ENCODE measurements at regions not wholly inside any gene's neighbourhood (a gene's known extent, or its start where the extent isn't known, plus 50 kb on each side); places are given as distances from the start of the nearest gene placed in this dataset.
"Not testable (repeated sequence)": the region's sequence is repeated elsewhere in the genome, so short reads cannot be mapped to it uniquely, and the experiment has no call there.

DNA sequence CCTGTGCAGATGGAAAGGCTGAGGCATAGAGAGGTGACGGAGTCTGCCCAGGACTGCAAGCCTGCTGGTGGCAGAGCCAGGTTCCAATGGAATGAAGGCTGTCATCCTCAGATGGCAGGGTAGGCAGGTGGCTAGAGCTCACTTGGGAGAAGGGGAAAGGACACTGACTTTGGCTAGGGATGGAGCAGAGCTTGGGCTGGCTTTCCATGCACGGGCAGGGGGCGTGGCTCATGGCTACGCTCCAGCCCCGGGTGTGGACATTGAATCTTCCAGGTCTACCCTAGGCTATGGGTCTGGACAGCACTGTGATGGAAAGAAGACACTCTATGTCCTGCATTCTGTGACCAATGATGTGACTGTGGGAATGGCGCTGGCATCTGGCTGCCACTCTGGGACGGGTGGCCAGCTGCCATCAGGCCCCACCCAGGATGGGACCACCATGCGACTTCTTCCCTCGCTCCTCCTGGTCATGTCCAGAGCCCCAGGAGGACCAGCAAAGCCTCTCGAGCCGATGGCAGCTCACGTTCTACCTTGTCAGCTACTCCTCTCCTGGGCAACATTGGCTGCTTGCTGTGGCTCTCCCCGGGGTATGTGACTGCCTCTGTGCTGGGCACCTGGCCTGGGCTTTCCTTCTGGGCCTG lies 398.7 kb downstream of the TMEM121 start:
- no peak for DNase-seq (ENCODE audit: extremely low spot score in 2 of 2)
- no peaks in the 10 kb centered on the region for H3K36me3 ChIP-seq
- no peak overlapping the region for H3K4me3 ChIP-seq
- no peaks in the 10 kb centered on the region for H3K9me3 ChIP-seq
- H3K4me1 ChIP-seq: no peaks in the 10 kb centered on the region
- intact Hi-C loops (cut with DNase I): no loop called here
- H3K27ac ChIP-seq: no peak overlapping the region
- TF ChIP-seq POLR2AphosphoS5 (IDR thresholded peaks at IDR 0.05; ENCODE audit: insufficient read depth in 1 of 2, low read depth in 1 of 2) (no peak), POLR2A (IDR thresholded peaks at IDR 0.05) (no peak)
- TF ChIP-seq, protein P1, sequence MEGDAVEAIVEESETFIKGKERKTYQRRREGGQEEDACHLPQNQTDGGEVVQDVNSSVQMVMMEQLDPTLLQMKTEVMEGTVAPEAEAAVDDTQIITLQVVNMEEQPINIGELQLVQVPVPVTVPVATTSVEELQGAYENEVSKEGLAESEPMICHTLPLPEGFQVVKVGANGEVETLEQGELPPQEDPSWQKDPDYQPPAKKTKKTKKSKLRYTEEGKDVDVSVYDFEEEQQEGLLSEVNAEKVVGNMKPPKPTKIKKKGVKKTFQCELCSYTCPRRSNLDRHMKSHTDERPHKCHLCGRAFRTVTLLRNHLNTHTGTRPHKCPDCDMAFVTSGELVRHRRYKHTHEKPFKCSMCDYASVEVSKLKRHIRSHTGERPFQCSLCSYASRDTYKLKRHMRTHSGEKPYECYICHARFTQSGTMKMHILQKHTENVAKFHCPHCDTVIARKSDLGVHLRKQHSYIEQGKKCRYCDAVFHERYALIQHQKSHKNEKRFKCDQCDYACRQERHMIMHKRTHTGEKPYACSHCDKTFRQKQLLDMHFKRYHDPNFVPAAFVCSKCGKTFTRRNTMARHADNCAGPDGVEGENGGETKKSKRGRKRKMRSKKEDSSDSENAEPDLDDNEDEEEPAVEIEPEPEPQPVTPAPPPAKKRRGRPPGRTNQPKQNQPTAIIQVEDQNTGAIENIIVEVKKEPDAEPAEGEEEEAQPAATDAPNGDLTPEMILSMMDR (IDR thresholded peaks at IDR 0.05): no peak
- H3K27me3 ChIP-seq: no peaks in the 10 kb centered on the region

DNA sequence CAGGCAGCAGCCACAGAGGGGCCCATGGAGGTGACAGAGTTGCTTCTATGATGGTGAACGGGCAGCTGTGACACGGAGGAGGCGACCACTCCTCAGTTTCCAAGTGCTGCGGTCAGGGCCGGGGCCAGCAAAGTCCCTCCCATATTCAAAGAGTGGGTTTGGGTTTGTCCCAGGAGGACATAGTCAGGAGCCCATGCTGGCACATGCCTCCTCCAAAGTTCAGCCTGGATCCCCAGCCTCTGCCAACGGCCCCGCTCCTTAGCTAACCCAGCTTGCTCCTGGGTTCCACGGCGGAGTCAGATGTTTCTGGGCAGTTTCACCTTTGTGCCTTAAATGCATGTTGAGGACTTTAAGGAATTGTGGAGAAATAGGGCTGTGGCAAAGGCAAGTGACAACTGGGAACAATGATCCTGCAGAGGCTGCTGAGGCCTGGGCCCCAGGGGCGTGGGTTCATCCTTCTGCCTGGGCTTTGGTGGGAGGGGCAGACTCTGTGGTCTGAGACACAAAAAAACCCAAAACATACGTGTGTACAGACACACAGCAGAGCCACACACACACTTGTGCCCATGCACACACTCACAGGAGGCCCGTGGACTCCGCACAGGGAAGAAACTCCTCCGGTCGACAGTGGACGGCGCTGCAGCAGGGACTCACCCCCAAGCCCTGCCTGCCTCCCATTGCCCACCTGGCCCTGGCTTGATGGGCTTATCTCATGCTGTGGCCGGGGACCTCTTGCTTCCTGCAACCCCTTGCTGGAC lies 399.4 kb downstream of the TMEM121 start:
- intact Hi-C loops (cut with DNase I): no loop called here
- Histone ChIP-seq H3K27ac (no peak overlapping the region), H3K4me1 (no peaks in the 10 kb centered on the region), H3K9me3 (no peaks in the 10 kb centered on the region), H3K36me3 (no peaks in the 10 kb centered on the region), H3K4me3 (no peak overlapping the region), H3K27me3 (no peaks in the 10 kb centered on the region)
- TF ChIP-seq POLR2AphosphoS5 (IDR thresholded peaks at IDR 0.05; ENCODE audit: insufficient read depth in 1 of 2, low read depth in 1 of 2): no peak
- TF ChIP-seq, protein P1 (IDR thresholded peaks at IDR 0.05): no peak
- TF ChIP-seq POLR2A (IDR thresholded peaks at IDR 0.05): no peak
- no peak for DNase-seq (ENCODE audit: extremely low spot score in 2 of 2)

DNA sequence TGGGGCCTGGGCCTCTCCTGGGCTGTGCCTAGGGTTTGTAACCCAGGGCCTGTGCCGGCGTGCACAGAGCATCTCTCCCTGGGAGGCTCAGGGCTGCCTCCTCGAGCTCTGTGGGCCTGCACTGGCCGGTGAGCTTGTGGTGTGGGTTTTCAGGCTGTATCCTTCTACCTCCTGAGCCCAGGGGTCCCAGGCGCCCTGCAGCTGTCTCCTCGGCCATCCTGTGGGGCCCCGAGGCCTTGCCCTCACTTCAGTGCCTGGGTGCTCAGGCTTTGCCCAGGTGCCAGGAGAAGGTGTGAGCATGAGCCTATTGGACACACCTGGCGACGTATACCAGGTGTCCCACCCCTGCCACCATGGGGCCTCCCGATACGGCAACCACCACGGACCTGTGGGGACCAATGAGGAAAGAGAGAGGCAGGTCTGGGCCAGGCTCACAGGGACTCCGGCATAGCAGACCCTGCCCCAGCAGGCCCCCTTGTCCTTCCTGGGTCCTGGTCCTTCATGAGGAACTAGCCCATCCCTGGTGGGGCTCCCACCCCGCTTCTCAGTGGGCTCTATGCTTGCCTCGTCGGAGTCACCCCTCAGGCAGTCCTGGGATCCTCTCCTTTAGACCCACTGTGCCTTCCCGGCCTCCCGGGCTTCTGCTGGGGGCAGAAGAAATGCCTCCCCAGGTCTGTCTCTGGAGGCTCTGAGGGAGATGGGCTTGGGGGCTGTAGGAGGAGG lies 400.2 kb downstream of the TMEM121 start:
- DNase-seq (ENCODE audit: extremely low spot score in 2 of 2): no peak

DNA sequence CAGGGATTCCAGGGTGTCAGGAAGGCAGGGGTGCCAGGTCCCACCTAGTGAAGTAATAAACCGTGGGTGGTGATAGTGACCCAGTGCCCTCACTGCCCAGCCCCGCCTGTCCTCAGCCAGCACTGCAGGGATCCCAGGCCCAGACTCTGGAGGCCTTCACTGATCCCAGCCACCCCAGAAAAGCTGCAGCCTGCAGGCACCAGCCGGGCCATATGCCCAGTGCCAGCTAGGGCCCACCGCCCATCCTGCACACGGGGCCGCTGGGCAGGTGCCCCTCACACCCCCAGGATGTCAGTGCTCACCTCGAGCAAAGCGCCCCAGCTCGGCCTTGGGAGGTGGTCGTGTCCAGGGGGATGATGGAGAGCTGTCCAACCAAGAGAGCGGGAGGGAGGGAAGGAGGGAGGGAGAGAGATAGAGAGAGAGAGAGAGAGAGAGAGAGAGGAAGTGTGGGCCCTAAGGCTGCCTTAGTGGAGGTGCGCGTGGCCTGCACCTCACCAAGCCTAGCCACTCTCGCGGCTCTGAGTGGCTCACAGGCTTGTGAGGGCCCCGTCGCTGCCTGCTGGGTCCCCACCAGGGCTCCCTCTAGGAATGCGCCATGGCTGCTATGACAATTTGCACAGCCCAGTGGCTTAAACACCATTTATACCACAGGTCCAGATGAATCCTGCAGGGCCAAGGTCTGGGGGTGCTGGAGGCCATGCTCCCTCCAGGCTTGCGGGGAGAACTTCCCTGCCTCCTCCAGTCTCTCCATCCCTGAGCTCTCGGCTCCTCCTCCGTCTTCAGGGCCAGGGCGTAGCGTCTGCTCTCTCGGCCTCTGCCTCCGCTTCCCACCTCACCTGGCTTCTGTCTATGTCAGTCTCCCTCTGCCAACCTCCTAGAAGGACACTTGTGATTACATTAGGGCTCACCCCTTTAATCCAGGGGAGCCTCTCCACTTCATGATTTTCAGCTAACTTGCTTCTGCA lies 401.0 kb downstream of the TMEM121 start:
- H3K4me1 ChIP-seq: no peaks in the 10 kb centered on the region
- H3K27ac ChIP-seq: no peak overlapping the region
- H3K27me3 ChIP-seq: no peaks in the 10 kb centered on the region
- TF ChIP-seq, protein P1 (IDR thresholded peaks at IDR 0.05): no peak
- no peaks in the 10 kb centered on the region for H3K36me3 ChIP-seq
- no peak overlapping the region for H3K4me3 ChIP-seq
- DNase-seq (ENCODE audit: extremely low spot score in 2 of 2): no peak
- intact Hi-C loops (cut with DNase I): no loop called here
- H3K9me3 ChIP-seq: no peaks in the 10 kb centered on the region

More for the DNA sequence above, 400.2 kb downstream of the TMEM121 start:
- no peaks in the 10 kb centered on the region for H3K9me3 ChIP-seq
- H3K4me3 ChIP-seq: no peak overlapping the region
- no peaks in the 10 kb centered on the region for H3K36me3 ChIP-seq
- H3K27ac ChIP-seq: no peak overlapping the region
- no peaks in the 10 kb centered on the region for H3K27me3 ChIP-seq
- TF ChIP-seq, protein P1 (IDR thresholded peaks at IDR 0.05): no peak
- no peak for TF ChIP-seq POLR2AphosphoS5 (IDR thresholded peaks at IDR 0.05; ENCODE audit: insufficient read depth in 1 of 2, low read depth in 1 of 2)
- H3K4me1 ChIP-seq: no peaks in the 10 kb centered on the region
- intact Hi-C loops (cut with DNase I): no loop called here

DNA sequence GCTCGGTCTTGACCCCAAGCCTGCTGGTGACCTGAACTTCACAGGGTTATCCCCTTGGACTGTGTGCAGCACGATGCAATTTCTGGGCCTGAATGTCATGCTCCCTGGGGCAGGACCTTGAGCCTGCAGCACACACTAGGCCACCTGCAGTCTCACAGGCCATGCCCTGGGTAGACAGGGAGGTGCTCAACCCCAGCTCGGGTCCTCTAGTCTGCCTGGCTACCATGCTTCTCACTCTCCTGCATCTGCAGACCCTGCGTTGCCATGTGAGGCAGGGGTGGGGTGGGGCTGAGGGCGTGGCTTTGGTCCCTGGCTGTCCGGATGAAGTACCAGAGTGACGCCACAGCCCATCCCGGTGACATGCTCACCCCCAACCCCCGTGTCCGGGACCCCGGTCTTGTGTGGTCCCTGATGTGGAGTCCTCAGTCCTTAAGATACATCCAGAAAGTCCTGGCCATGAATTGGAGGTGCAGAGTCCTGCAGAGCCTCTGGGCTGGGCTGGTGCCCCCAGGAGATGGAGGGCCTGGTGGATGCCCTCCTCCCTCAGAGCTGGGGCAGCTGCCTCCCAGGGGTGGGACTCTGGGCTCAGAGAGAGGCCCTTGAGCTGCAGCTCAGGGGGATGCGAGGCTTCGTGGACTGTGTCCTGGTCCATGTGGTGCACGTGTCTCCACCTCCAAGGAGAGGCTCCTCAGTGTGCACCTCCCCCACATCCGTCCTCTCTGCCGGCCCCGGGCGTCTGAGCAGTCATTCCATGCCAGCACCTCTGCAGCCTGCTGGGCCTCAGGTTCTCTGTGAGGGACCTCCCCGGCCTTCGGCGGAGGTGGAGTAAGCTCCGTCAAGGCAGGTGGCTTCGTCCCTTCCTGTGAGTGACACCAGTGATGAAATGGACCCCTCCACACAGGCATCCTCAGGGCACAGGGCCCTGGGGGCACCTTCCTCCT lies 402.1 kb downstream of the TMEM121 start:
- H3K4me3 ChIP-seq; H3K27me3 ChIP-seq; H3K9me3 ChIP-seq; intact Hi-C loops (cut with DNase I); DNase-seq (ENCODE audit: extremely low spot score in 2 of 2); H3K27ac ChIP-seq; H3K36me3 ChIP-seq; H3K4me1 ChIP-seq: not testable (repeated sequence)
